HEK293T (cell line): ENCODE measurements at regions not wholly inside any gene's neighbourhood (a gene's known extent, or its start where the extent isn't known, plus 50 kb on each side); places are given as distances from the start of the nearest gene placed in this dataset.

Experiments used
- ARNT ChIP-seq: fragments of 450-650 bp; IDR thresholded peaks from 2 replicates; pipeline ENCODE4 v1.6.1; 2017; ENCODE audit warnings: mild to moderate bottlenecking
- BHLHE40 ChIP-seq: fragments of 450-650 bp; IDR thresholded peaks from 2 replicates; pipeline ENCODE4 v1.6.1; 2016; ENCODE audit warnings: mild to moderate bottlenecking, moderate library complexity, borderline replicate concordance
- CTBP1 ChIP-seq: fragments of 450-650 bp; IDR thresholded peaks from 2 replicates; pipeline ENCODE4 v1.6.1; 2016; ENCODE audit warnings: borderline replicate concordance
- ELF4 ChIP-seq: fragments of 450-650 bp; IDR thresholded peaks from 2 replicates; pipeline ENCODE4 v1.6.1; 2017; ENCODE audit warnings: antibody characterized with exemption
- FOXA1 ChIP-seq: fragments of 450-650 bp; IDR thresholded peaks from 2 replicates; pipeline ENCODE4 v1.6.1; 2016; ENCODE audit warnings: mild to moderate bottlenecking
- FOXK2 ChIP-seq: fragments of 450-650 bp; IDR thresholded peaks from 2 replicates; pipeline ENCODE4 v1.6.1; 2016; ENCODE audit warnings: mild to moderate bottlenecking
- FOXM1 ChIP-seq: fragments of 450-650 bp; IDR thresholded peaks from 2 replicates; pipeline ENCODE4 v1.6.1; 2017; ENCODE audit warnings: mild to moderate bottlenecking, borderline replicate concordance
- HDGF ChIP-seq: fragments of 450-650 bp; IDR thresholded peaks from 2 replicates; pipeline ENCODE4 v1.6.1; 2017; ENCODE audit warnings: antibody characterized with exemption, borderline replicate concordance
- LEF1 ChIP-seq: fragments of 450-650 bp; IDR thresholded peaks from 2 replicates; pipeline ENCODE4 v1.6.1; 2017; ENCODE audit warnings: mild to moderate bottlenecking, borderline replicate concordance
- NFRKB ChIP-seq: fragments of 450-650 bp; IDR thresholded peaks from 2 replicates; pipeline ENCODE4 v1.6.1; 2016; ENCODE audit warnings: mild to moderate bottlenecking, moderate library complexity
- SP1 ChIP-seq: fragments of 450-650 bp; IDR thresholded peaks from 2 replicates; pipeline ENCODE4 v1.6.1; 2017
- SUZ12 ChIP-seq: fragments of 450-650 bp; IDR thresholded peaks from 2 replicates; pipeline ENCODE4 v1.6.1; 2016; ENCODE audit warnings: mild to moderate bottlenecking
- TF ChIP-seq, protein P1 (sequence below): fragments of 450-650 bp; IDR thresholded peaks from 2 replicates; pipeline ENCODE4 v1.6.1; 2016

DNA sequence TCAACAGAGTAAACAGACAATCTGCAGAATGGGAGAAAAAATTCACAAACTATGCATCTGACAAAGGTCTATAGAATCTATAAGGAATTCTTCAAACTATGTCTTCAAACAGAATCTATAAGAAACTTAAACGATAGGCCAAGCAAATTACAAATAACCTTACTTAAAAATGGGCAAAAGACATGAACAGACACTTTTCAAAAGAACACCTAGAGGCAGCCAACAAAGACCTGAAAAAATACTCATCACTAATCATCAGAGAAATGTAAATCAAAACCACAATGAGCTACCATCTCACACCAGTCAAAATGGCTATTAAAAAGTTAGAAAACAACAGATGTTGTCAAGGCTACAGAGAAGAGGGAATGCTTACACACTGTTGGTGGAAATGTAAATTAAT, 81.3 kb downstream of the ID4 start:
- TF ChIP-seq SUZ12 = no peak
- TF ChIP-seq SP1 = no peak
- TF ChIP-seq, protein P1, sequence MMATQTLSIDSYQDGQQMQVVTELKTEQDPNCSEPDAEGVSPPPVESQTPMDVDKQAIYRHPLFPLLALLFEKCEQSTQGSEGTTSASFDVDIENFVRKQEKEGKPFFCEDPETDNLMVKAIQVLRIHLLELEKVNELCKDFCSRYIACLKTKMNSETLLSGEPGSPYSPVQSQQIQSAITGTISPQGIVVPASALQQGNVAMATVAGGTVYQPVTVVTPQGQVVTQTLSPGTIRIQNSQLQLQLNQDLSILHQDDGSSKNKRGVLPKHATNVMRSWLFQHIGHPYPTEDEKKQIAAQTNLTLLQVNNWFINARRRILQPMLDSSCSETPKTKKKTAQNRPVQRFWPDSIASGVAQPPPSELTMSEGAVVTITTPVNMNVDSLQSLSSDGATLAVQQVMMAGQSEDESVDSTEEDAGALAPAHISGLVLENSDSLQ = no peak
- no peak for TF ChIP-seq CTBP1
- TF ChIP-seq HDGF = no peak
- no peak for TF ChIP-seq ELF4
- no peak for TF ChIP-seq FOXK2
- no peak for TF ChIP-seq LEF1
- no peak for TF ChIP-seq NFRKB
- no peak for TF ChIP-seq FOXM1
- no peak for TF ChIP-seq FOXA1
- no peak for TF ChIP-seq ARNT
- no peak for TF ChIP-seq BHLHE40
